ENCODE measurements at regions not wholly inside any gene's neighbourhood (a gene's known extent, or its start where the extent isn't known, plus 50 kb on each side); places are given as distances from the start of the nearest gene placed in this dataset.

- TF ChIP-seq, protein P1, sequence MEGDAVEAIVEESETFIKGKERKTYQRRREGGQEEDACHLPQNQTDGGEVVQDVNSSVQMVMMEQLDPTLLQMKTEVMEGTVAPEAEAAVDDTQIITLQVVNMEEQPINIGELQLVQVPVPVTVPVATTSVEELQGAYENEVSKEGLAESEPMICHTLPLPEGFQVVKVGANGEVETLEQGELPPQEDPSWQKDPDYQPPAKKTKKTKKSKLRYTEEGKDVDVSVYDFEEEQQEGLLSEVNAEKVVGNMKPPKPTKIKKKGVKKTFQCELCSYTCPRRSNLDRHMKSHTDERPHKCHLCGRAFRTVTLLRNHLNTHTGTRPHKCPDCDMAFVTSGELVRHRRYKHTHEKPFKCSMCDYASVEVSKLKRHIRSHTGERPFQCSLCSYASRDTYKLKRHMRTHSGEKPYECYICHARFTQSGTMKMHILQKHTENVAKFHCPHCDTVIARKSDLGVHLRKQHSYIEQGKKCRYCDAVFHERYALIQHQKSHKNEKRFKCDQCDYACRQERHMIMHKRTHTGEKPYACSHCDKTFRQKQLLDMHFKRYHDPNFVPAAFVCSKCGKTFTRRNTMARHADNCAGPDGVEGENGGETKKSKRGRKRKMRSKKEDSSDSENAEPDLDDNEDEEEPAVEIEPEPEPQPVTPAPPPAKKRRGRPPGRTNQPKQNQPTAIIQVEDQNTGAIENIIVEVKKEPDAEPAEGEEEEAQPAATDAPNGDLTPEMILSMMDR (IDR thresholded peaks at IDR 0.05), result no peak
- TF ChIP-seq POLR2A (IDR thresholded peaks at IDR 0.05) (no peak), POLR2AphosphoS5 (IDR thresholded peaks at IDR 0.05) (no peak)
These were observed 246.5 kb upstream of the SPRED2 start for GRCh38 chr2:65678779-65679391.
